GM12864 (cell line): ENCODE measurements at regions not wholly inside any gene's neighbourhood (a gene's known extent, or its start where the extent isn't known, plus 50 kb on each side); places are given as distances from the start of the nearest gene placed in this dataset.

Experiments used
- DNase-seq: peaks from one replicate; pipeline ENCODE4 v3.0.0-alpha.2; 2011; ENCODE audit warnings: low read depth
- H3K4me3 ChIP-seq: 2 replicates; pipeline ENCODE4 v1.5.1; 2011; ENCODE audit warnings: mild to moderate bottlenecking, low read depth, low read length, control low read depth
- TF ChIP-seq, protein P1 (sequence below): IDR thresholded peaks from 2 replicates; pipeline ENCODE4 v1.5.1; 2011; ENCODE audit warnings: low read depth, mild to moderate bottlenecking, moderate library complexity, low read length, control low read depth, inconsistent platforms; ENCODE audit errors: missing control alignments

DNA sequence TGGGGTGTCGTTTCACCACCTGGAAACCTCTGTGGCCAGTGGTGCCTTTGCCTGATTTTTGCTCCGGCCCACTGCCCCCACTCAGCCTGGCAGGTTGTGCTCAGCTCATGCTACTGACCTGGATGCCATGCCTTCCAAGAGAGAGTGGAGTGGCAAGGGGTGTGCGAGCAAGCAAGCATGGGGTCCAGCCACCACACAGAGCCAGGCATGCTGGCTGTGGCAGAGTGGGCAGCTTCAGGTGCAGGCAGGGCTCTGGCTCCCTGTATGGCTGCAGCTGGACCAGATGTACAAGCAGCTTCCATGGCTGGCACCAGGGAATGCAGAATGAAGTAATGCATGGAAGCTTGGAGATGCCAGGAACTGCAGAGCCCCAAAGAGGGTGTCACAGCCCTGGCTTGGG lies 620.5 kb upstream of the SETBP1 start:
- TF ChIP-seq, protein P1, sequence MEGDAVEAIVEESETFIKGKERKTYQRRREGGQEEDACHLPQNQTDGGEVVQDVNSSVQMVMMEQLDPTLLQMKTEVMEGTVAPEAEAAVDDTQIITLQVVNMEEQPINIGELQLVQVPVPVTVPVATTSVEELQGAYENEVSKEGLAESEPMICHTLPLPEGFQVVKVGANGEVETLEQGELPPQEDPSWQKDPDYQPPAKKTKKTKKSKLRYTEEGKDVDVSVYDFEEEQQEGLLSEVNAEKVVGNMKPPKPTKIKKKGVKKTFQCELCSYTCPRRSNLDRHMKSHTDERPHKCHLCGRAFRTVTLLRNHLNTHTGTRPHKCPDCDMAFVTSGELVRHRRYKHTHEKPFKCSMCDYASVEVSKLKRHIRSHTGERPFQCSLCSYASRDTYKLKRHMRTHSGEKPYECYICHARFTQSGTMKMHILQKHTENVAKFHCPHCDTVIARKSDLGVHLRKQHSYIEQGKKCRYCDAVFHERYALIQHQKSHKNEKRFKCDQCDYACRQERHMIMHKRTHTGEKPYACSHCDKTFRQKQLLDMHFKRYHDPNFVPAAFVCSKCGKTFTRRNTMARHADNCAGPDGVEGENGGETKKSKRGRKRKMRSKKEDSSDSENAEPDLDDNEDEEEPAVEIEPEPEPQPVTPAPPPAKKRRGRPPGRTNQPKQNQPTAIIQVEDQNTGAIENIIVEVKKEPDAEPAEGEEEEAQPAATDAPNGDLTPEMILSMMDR: no peak
- DNase-seq: no peak
- no peak overlapping the region for H3K4me3 ChIP-seq

DNA sequence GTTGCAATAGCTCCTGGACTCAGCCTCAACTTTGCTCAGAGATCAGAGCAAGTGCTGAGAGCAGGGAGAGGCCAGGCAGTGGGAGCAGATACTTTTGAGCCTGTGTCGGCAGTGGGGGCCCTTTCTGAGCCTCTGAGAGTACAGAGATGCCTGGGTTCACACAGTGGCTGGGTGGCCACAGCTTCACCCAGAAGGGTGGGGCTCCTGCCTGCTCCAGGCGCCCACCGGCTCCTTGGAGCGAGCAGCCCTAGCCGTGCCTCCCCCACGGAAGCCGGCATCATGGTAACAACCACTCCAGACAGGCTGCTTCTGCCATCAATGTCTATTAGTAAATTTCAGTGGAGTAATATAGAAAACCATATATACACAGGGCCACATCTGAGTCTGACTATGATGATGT lies 619.2 kb upstream of the SETBP1 start:
- TF ChIP-seq, protein P1: no peak
- no peak for DNase-seq
- H3K4me3 ChIP-seq: no peak overlapping the region

DNA sequence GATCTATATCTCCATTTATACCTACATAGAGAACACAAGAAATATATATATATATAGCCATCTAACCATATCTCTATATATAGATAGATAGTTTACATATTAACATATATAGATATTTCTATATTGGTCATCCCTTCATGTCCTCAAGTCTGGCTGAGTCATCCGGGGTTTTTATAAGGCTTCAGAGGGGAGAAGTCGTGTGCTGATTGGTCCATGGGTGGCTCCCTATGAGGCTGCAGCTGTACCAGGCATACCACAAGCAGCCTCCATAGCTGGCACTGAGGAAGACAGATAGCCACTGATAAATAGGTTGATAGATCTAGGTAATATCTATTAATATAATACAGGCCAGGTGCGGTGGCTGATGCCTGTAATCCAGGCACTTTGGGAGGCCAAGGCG lies 618.3 kb upstream of the SETBP1 start:
- no peak for DNase-seq
- TF ChIP-seq, protein P1: no peak
- H3K4me3 ChIP-seq: no peak overlapping the region

DNA sequence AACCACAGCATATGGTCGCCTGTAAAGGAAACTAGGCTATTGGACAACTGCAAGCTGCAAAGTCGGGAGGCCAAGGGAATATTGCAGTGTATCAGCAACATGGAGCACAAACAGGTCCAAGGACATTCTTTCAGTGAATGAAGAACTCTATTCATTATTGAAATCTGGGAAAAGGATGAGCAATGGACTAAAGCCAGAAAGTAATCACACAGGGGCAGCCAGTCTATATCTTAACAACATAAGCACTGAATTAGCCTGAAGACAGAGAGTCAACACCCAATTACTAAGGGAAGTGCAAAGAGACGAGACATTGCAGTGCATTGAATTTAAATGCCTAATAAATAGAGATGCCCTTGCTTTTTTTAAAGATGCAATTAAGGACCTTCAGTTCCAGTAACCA lies 615.5 kb upstream of the SETBP1 start:
- no peak for DNase-seq
- no peak overlapping the region for H3K4me3 ChIP-seq
- TF ChIP-seq, protein P1: no peak

DNA sequence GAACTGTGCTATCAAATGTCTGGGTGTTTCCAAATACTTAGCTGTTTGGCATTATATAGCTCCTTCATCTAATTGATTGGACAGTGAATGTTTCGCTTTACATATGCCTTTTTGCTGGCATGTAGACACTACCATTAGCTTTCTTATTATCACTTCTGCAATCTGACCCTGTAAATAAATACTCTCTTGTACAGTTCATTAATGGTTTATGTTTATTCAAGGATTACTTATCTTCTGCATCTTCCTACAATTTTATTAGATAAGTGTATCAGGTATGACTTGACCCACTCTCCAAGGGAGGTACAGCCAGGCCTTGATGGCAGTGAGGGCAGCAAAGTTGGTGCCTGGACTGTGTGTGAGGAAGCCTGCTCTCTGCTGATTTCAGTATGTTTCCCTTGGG lies 614.1 kb upstream of the SETBP1 start:
- TF ChIP-seq, protein P1: no peak
- no peak overlapping the region for H3K4me3 ChIP-seq
- no peak for DNase-seq

DNA sequence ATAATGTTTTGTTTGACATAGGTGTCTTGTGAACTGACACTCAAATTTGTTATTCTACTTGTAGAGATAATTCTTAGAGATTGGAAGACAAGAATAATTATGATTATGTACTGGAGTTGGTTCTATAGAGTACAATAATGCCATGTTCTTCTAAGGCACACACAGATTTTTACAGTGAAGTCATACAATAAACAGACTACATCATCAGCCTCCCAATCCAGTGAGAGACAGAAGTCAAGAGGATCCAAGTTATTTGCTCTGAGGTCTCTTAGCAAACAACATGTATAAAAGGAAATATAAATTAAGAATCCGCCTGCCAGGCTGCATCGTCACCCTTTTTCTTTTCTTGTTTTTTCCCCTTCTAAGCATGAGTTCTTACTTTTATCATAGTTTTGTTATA lies 613.5 kb upstream of the SETBP1 start:
- DNase-seq: no peak
- TF ChIP-seq, protein P1: no peak
- H3K4me3 ChIP-seq: no peak overlapping the region

DNA sequence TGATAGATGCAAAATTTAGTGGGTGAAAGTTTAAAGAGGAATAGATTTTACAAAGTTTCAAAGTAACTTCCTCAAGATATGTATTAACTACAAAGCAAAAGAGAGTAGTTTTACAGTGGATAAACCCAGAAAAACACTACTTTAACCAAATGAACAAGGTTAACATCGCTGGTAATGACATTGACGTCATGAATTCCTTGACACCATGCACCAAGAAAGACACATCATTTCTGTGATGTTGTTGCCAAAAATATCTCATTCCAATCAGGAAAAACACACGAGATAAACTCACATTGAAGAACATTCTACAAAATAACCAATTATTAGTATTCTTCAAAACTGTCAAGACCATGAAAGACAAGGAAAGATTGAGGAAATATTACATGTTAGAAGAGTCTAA lies 605.6 kb upstream of the SETBP1 start:
- no peak overlapping the region for H3K4me3 ChIP-seq
- TF ChIP-seq, protein P1: no peak
- no peak for DNase-seq
